Epithelial cell of prostate (primary cell): ENCODE measurements at regions not wholly inside any gene's neighbourhood (a gene's known extent, or its start where the extent isn't known, plus 50 kb on each side); places are given as distances from the start of the nearest gene placed in this dataset.

Source experiments
- DNase-seq: peaks from one replicate; pipeline ENCODE4 v3.0.0-alpha.2; 2011; ENCODE audit warnings: low read depth, low spot score
- H3K27ac ChIP-seq: fragments of 450-650 bp; 2 replicates; pipeline ENCODE4 v1.5.1; 2017; ENCODE audit warnings: mild to moderate bottlenecking

DNA sequence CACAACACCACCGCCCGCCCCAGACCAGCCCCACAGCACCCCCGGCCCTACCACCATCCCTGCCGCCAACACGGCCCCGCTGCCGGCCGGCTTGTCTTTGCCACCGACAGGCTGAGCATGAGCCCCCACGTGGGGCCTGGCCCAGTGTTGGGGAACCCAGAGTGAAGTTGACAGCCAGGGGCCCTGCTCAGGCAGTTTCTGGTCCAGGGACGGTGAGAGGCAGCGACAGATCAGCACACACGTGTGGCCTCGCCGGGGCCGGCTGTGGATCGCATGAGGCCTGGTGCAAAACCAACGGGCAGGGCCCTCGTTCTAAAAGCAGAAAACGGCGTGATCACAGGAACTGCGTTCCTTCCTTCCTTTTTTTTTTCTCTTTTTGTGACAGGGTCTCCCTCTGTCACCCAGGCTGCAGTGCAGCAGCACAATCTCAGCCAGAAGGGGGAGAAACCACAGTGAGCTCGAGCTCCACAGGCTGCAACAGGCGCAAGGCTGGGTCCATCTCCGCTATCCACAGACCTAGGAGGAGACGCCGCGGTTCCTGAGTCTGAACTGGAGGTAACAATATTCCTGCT is 50.5 kb upstream of the FBRSL1 start:
- DNase-seq, result no peak
- no peak overlapping the region for H3K27ac ChIP-seq

DNA sequence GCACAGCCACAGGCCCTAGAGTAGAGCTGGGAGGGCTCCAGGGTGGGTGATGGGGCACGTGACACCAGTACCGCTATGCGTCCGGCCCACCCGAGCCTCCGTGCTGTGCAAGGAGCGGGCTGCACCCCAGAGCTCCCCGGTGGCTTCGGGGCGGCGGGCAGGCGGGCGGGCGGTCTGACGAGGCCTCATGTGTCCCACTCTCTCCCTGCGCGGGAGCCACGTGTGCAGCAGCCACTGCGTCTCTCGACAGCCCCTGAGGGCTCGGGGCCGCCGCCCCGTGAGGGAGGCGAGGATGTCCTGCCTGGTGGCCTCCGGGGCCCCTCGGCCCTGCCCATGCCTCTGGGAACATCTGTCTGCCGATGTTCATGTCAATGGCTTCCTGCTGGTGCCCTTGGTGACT is 51.2 kb upstream of the FBRSL1 start:
- no peak for DNase-seq
- no peak overlapping the region for H3K27ac ChIP-seq

DNA sequence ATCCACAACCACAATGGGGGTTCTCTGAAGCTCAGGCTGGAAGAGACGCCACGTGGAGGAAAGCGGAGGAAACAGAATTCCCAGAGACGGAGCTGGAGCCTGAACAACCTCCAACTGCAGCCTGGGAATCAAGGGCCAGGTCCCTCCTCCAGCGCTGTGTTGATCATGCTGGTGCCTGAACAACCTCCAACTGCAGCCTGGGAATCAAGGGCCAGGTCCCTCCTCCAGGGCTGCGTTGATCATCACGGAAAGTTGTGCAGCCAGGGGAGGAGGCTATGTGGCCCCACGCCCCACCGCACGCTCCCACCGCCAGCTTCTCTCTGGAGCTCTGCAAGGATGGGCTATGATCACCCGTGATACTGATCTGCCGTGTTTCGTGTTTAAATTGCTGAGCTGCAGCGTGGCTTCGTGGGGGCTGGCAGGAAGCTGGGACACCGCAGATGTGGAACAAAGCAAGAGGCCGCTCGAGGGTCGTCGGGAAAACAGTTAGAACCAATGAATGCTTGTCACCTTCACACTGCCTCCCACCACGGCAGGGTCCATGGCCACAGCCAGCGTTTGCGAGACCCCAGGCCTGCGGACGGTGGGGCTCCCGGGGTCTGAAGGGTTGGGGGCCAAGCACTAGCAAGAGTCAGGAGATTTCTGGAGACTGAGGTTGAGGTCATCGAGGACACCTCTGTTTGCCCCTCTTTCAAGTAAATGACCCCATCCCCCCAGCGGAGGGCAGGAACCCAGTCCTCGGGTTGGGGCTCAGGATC is 51.8 kb upstream of the FBRSL1 start:
- DNase-seq, result no peak
- no peak overlapping the region for H3K27ac ChIP-seq

DNA sequence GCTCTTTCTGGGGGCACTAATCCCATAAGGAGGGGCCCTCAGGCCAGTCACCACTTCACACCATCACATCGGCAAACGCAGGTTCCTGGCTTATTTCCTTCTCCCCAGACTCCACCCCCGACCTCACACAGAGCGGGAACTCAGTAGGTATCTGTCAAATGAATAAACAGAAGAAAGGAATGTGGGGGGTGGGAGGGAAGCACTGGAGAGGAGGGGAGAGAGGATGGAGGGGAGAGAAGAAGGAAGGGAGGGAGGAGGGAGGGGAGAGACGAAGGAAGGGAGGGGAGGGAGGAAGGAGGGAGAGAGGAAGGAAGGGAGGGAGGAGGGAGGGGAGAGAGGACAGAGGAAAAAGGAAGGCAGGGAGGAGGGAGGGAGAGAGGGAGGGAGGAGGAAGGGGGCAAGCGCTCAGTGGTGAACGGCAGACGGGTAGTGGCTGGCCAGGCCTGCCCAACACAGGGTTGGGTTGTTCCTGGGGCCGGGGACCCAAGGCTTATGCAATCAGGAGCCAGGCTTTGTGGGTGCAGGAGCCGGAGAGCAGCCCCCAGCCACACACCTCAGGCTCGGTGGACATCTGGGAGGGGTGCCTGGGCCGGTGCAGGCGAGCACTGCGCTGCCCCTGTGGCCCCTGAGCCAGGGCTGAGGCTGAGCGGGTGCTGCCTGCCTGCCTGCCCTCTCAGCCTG is 52.6 kb upstream of the FBRSL1 start:
- no peak for DNase-seq
- H3K27ac ChIP-seq, result no peak overlapping the region

DNA sequence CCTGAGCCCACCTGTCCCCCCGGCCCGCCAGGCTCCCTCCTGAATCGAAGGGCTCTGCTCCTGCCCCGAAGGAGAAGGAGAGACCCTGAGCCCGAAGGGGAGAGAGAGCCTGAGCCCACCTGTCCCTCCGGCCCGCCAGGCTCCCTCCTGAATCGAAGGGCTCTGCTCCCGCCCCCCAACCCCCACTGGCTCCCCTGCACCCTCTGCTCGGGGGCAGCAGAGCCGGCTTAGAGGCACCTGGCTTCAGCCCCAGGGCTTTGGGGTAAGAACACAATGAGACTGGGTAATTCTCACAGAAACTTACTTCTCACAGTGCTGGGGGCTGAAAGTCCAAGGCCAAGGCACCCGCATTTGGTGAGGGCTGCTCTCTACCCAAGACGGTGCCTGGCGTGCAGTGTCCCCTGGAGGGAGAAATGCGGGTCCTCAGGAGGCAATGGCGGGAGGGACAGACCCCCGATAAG is 53.1 kb upstream of the FBRSL1 start:
- no peak overlapping the region for H3K27ac ChIP-seq

DNA sequence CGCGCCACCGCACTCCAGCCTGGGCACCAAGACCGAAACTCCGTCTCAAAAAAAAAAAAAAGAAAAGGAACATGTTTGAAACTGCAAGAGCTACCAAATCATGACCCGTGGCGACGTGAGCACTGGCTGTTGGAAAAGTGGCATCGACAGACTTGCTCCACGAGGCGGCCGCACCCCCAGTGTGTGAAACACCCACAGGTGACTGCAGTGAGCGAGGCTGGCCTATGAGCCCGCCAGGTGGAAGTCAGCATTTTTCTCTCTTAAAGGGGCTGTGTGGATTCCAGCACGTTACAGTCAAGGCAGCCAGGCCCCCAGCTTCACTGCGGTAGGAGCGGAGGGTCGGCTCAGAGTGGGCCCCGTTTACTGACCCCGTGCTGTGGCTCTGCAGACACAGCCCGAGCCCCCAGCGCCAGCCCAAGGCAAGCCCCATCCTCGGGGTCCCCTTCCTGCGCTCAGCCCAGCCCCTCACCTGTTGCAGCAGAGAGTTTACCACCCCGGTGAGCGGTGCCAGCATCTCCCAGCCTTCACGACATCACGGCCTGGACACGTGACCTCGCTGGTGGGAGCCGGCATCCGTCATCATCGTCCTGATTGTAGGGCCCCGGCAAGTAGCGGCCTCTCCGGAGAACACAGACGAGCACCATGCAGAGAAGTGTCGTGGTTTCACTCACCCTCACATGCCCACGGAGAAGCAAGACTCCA is 54.3 kb upstream of the FBRSL1 start:
- no peak overlapping the region for H3K27ac ChIP-seq
- DNase-seq, result no peak

More for the DNA sequence above, 53.1 kb upstream of the FBRSL1 start:
- no peak for DNase-seq

DNA sequence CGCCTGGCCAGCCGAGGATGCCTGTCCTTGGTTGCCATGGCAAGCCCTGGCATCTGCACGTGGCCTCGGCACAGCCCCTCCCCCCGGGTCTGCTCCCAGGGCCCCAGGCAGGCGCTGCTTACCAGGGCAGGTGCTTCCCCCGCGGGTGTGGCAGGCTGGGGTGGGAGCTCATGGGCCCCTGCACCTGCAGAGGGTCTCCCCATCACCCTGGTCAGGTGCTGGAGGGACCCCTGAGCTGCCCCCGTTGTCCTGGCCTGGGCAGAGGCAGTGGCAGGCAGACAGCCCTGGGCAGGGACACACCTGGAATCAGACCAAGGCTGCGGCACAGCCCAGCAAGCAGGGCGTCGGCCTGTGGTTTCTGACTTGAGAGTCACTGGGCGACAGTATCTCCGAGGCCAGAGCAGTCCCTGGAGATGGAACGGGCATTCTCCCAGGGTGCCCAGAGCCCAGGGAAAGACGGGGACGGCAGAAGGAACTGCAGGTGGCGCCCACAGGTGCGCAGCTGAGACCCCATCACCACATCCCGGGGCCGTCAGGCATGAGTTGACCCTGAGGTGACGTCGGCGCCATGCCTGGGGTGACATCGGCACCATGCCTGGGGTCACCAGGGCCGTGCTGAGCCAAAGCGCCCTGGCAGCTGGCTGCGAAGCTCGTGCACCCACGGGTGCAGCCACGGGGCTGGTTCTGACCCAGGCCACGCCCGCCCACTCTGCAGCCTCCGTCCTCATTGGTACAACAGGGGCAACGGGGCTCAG is 56.1 kb upstream of the FBRSL1 start:
- DNase-seq, result no peak
- no peak overlapping the region for H3K27ac ChIP-seq

DNA sequence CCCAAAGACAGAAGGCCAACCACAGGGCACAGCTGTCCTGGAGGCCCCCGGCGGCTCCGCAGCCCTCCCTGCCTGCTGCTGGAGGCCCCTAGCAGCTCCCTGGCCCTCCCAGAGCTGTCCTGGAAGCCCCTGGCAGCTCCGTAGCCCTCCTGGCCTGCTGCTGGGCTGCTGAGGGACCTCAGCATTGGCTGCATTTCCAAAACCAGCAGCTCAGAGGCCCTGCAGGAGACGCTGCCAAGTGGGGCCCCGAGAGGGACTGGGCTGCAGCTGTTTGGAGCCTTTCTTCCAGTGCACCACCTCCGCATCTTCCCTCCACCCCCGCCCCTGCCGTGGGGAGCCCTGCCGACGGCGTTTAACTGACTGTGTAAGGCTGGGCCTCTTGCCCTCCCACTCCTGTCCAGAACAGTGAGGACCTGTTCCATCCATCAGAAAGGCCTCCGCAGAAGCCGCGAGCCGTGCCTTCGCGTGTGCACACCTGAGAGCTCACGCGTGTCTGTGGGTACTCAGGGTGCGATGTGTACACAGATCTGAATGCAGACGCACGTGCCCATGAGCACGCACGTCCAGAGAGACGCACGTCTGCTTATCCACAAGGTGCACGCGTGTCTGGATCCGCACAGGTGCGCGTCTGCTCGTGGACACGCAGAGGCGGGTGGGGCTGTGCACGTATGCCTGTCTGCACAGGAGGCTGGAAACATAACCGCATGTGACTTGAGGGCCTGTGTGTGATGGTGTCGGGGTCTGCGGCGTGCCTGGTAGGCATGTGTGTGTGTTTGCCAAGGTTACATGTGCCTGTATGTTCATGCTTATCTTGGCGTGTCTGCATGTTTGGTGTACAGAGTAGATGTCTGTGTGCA is 57.0 kb upstream of the FBRSL1 start:
- H3K27ac ChIP-seq, result no peak overlapping the region
- no peak for DNase-seq

DNA sequence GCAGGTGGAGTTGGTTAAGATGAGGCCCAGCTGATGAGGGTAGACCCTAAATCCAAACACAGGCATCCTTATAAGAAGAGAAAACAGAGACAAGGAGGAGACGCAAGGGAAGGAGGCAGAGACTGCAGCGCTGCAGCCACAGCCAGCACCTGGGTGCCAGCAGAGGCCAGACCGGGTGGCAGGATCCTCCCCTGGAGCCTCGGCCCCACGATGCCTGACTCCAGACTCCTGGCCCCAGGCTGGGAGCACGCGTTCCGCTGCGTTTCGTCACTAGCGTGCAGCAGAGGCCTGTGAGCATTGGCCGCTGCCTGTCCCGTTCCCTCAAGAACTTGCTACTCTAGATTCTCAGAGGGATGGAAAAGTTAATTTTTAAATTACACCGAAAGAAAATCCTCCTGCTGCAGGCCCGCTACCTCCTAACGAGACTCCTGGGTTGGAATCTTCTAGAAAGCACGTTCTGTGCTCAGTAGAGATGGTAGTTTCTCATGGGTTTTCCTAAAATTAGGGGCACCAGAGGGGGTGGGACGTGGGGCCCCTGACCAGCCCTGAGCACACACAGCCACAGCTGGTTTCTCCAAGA is 57.7 kb upstream of the FBRSL1 start:
- H3K27ac ChIP-seq, result no peak overlapping the region
- DNase-seq, result no peak

DNA sequence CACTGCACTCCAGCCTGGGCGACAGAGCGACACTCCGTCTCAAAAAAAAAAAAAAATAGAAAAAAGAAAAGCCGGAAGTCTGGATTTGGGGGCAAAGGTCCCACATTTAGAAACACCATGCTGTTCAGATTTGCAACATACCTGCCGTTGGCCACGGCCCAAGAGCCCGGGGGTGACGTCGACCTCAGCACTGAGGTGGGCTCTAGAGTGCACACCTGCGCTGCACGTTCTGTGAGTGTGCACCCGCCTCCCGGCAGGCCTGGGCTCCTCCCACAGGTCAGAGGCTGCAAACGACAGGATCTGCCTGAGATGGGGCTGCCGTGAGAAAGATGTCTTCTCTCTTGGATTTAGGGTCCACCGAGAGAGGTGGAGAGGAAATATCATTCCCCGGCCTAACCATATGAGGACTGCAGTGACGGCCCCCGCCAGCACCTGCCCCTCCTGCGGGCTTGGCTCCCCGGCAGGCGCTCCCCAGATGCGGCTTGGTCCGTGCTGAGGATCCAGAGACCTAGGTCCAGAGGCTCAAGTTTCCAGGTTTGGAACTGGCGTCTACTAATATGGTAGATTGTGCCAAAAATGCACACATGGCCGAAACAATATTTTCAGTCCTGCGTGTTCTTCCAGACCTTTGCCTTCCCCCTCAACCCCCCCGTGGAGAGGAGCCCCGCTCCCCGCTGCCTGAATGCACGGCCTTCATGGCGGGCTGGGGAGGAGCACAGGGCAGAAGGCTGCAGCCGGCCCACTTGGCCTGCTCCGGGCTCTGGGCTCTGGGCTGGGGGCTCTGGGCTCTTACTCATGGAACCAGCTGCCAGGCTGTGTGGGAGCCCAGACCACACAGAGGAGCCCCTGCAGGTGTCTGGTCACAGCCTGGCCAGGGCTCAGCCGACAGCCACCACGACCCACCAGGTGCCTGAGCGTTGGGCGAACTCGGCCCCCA is 58.8 kb upstream of the FBRSL1 start:
- no peak for DNase-seq
- H3K27ac ChIP-seq, result no peak overlapping the region

DNA sequence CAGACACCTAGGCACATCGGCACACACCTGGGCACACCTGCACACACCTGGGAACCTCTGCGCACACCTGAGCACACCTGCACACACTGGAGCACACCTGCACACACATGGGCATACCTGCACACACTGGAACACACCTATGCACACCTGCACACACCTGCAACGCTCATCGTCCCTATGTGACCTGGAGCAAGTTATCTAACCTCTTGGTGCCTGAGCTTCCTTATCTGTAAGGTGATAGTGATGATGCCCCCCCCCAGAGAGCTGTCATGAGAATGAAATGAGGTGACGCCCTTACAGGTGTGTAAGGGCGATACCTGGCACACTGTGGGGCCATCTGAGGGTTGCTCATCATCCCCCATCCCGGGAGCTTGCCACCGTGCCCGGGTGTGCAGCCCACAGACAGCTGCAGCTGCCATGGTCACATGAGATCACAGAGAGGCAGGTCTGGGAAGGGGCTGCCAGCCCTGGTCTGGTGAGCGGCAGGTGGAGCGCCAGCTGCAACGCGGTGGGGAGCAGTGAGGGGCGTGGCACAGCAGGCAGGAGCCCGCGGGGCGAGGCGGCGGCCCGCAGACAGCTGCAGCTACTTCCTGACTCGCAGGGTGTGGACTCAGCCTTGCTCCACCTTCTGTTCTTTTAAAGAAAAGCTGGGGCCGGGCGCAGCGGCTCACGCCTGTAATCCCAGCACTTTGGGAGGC is 59.9 kb upstream of the FBRSL1 start:
- DNase-seq, result no peak
- peak overlapping the region; percentile 48 for H3K27ac ChIP-seq

DNA sequence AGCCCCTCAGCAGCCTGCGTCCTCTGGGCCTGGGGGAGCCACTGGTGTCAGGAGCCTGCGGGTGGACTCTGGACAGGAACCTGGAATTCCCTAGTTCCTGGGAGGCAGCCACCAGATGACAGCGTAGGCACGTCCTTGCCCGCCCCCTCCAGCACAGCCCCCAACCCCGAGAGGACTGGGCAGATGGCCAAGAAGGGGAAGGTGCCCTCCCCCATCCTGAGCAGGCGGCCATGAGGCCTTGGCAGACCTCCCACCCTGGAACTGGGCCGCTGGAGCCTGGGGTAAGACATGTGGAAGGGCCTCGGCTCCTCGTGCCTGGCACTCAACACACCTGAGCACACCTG is 60.4 kb upstream of the FBRSL1 start:
- H3K27ac ChIP-seq, result peak overlapping the region; percentile 48
- no peak for DNase-seq

DNA sequence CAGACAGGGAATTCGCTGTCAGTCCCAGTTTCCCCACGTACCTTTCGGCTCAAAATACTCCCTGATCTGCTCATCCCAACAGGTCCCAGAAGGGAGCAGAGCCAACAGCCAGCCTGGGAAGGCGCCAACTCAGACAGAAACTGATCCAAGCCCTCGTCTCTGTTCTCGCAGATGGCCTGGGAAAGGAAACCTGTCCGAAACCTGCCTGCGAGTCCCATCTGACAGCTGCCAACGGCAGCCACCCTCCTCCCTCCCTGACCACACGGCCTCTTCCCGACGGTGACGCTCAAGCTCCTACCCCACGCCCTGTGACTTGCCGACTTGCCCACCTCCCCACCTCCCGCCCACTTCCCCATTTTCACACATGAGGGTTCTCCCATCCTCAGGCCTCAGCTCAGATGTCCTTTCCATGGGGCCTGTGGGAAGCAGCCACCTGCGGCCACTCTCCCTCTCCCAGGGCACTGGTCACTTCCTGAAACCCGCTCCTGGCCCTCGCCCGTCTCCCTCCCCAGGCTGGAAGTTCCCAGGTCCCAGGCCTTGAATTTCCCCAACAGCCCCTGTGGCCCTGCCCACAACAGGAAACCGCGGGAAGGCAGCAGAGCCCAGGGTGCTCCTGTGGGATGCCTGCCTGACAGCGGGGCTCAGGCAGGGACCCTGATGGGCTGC is 60.9 kb upstream of the FBRSL1 start:
- H3K27ac ChIP-seq, result peak overlapping the region; percentile 48
- no peak for DNase-seq

DNA sequence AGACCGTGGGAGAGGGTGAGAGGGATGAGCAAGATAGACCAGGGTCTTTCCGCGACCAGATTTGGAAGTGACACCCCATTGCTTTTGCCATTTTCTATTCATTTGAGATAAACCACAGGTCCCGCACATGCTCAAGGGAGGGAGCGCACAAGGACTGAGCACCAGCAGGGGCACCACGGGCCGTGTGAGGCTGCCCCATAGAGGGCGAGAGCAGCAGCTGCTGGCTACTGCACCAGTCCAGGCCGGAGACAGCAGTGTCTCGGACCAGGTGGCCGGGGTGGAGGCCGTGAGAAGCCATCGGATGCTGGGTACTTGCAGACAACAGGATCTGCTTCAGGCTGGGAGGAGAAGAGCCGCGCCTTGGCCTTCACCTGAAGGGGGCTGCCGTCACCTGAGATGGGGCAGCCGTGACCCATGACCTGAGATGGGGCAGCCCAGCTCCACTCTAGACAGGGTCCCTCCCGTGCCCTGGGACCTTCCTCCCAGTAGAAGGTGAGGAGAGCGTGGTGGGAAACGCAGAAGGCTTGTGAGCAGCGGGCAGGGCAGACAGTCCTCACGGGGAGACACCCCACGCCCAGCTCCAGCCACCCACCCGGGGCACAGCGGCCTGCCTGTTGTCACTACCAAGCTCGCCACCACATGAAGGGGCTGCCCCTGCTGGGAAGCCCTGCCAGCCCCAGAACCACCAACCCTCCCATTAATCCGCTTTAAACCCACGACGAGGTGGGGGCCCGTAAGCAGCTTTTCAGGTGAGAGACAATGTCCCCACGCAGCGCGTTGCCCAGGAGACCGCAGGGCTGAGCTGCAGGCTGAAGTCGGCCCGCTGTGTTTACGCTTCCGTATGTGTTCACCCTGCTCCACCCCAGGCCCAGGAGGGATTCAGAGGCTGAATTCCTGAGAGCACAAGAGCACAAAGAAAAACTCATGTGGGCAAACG is 61.7 kb upstream of the FBRSL1 start:
- DNase-seq, result no peak
- H3K27ac ChIP-seq, result peak overlapping the region; percentile 48

DNA sequence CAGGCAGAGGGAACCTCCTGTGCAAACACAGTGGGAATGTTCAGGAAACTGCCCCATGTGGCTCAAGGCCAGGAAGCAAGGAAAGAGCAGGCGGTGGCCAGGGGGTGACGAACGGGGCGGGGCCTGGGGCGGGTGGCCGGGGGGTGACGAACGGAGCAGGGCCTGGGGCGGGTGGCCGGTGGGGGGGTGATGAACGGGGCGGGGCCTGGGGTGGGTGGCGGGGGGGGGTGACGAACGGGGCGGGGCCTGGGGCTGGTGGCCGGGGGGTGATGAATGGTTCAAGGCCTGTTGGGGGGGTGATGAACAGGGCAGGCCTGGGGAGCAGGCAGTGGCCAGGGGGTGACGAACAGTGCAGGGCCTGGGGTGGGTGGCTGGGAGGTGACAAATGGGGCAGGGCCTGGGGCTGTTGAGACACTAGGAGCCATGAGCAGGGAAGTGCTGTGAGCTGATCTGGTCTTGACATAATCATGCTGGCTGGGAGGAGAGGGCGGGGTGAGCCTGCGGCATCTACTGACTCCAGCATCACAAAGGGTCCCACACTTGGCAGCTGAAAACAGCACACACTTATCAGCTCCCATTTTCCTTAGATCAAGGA is 62.7 kb upstream of the FBRSL1 start:
- DNase-seq, result no peak
- no peak overlapping the region for H3K27ac ChIP-seq
